ACC112 (cell line): ENCODE measurements at regions not wholly inside any gene's neighbourhood (a gene's known extent, or its start where the extent isn't known, plus 50 kb on each side); places are given as distances from the start of the nearest gene placed in this dataset.

Experiments used
- H2AFZ ChIP-seq: fragments of 200-600 bp; sonication (generic); one replicate; pipeline ENCODE4 v1.6.0; 2017; ENCODE audit warnings: antibody characterized with exemption, low read length; ENCODE audit not compliant: unreplicated experiment
- H3K27ac ChIP-seq: fragments of 200-600 bp; sonication (generic); 2 replicates; pipeline ENCODE4 v1.5.1; 2014; ENCODE audit warnings: low read depth, mild to moderate bottlenecking, antibody characterized with exemption, low read length, moderate library complexity
- H3K27me3 ChIP-seq: fragments of 200-600 bp; sonication (generic); 2 replicates; pipeline ENCODE4 v1.6.1; 2014; ENCODE audit warnings: mild to moderate bottlenecking, antibody characterized with exemption, low read length, moderate library complexity, mixed read lengths; ENCODE audit not compliant: insufficient read depth
- H3K36me3 ChIP-seq: fragments of 200-600 bp; sonication (generic); 2 replicates; pipeline ENCODE4 v1.6.1; 2016; ENCODE audit warnings: mild to moderate bottlenecking, antibody characterized with exemption, low read length, moderate library complexity, mixed read lengths; ENCODE audit not compliant: insufficient read depth
- H3K4me1 ChIP-seq: fragments of 200-600 bp; sonication (generic); one replicate; pipeline ENCODE4 v1.6.1; 2016; ENCODE audit warnings: low read length, mixed read lengths; ENCODE audit not compliant: insufficient read depth, unreplicated experiment, control insufficient read depth
- H3K4me3 ChIP-seq: fragments of 200-600 bp; sonication (generic); 2 replicates; pipeline ENCODE4 v1.5.1; 2014; ENCODE audit warnings: mild to moderate bottlenecking, low read depth, low read length
- H3K79me2 ChIP-seq: fragments of 200-600 bp; sonication (generic); one replicate; pipeline ENCODE4 v1.6.0; 2016; ENCODE audit warnings: low read length; ENCODE audit not compliant: control insufficient read depth, unreplicated experiment, insufficient read depth

- H2AFZ ChIP-seq, result no peak overlapping the region
- H3K4me1 ChIP-seq, result peaks cover 38% of the 10 kb centered on the region
- H3K79me2 ChIP-seq, result no peaks in the 10 kb centered on the region
- no peaks in the 10 kb centered on the region for H3K27me3 ChIP-seq
- no peak overlapping the region for H3K27ac ChIP-seq
- no peak overlapping the region for H3K4me3 ChIP-seq
- H3K36me3 ChIP-seq, result no peaks in the 10 kb centered on the region
These were observed 403.8 kb upstream of the PDE3A start for GRCh38 chr12:19964549-19964948.

GRCh38 chr12:19965196-19966038 is 402.9 kb upstream of the PDE3A start:
- H3K27ac ChIP-seq, result no peak overlapping the region
- H3K4me1 ChIP-seq, result peaks cover 36% of the 10 kb centered on the region
- no peaks in the 10 kb centered on the region for H3K36me3 ChIP-seq
- H2AFZ ChIP-seq, result peak overlapping the region; percentile 18
- no peak overlapping the region for H3K4me3 ChIP-seq
- no peaks in the 10 kb centered on the region for H3K79me2 ChIP-seq
- no peaks in the 10 kb centered on the region for H3K27me3 ChIP-seq

GRCh38 chr12:19967001-19967400 is 401.3 kb upstream of the PDE3A start:
- Histone ChIP-seq H3K27ac (peak overlapping the region; percentile 89), H3K79me2 (no peaks in the 10 kb centered on the region), H3K36me3 (no peaks in the 10 kb centered on the region), H2AFZ (no peak overlapping the region), H3K27me3 (no peaks in the 10 kb centered on the region), H3K4me3 (no peak overlapping the region), H3K4me1 (peaks cover 34% of the 10 kb centered on the region)

- peak overlapping the region; percentile 89 for H3K27ac ChIP-seq
- no peak overlapping the region for H3K4me3 ChIP-seq
- H2AFZ ChIP-seq, result no peak overlapping the region
- H3K36me3 ChIP-seq, result no peaks in the 10 kb centered on the region
- H3K4me1 ChIP-seq, result peaks cover 34% of the 10 kb centered on the region
- H3K79me2 ChIP-seq, result no peaks in the 10 kb centered on the region
- no peaks in the 10 kb centered on the region for H3K27me3 ChIP-seq
These were observed 400.9 kb upstream of the PDE3A start for GRCh38 chr12:19967431-19967830.

- Histone ChIP-seq H3K4me3 (no peak overlapping the region), H3K36me3 (no peaks in the 10 kb centered on the region), H2AFZ (peak overlapping the region; percentile 8), H3K79me2 (no peaks in the 10 kb centered on the region), H3K27ac (peak overlapping the region; percentile 5; the same call in 1 of the 2 replicates), H3K27me3 (no peaks in the 10 kb centered on the region), H3K4me1 (peaks cover 21% of the 10 kb centered on the region)
These were observed 398.2 kb upstream of the PDE3A start for GRCh38 chr12:19970116-19970515.

GRCh38 chr12:19970821-19971220 is 397.5 kb upstream of the PDE3A start:
- no peak overlapping the region for H2AFZ ChIP-seq
- H3K4me1 ChIP-seq, result peaks cover 21% of the 10 kb centered on the region
- H3K79me2 ChIP-seq, result no peaks in the 10 kb centered on the region
- H3K27ac ChIP-seq, result no peak overlapping the region
- no peaks in the 10 kb centered on the region for H3K27me3 ChIP-seq
- H3K36me3 ChIP-seq, result no peaks in the 10 kb centered on the region
- H3K4me3 ChIP-seq, result no peak overlapping the region

GRCh38 chr12:19971361-19972280 is 396.7 kb upstream of the PDE3A start:
- Histone ChIP-seq H3K27ac (no peak overlapping the region), H3K79me2 (no peaks in the 10 kb centered on the region), H3K4me1 (peaks cover 21% of the 10 kb centered on the region), H3K36me3 (no peaks in the 10 kb centered on the region), H3K27me3 (no peaks in the 10 kb centered on the region), H2AFZ (no peak overlapping the region), H3K4me3 (no peak overlapping the region)

- no peaks in the 10 kb centered on the region for H3K79me2 ChIP-seq
- H3K4me3 ChIP-seq, result no peak overlapping the region
- H3K27ac ChIP-seq, result no peak overlapping the region
- H2AFZ ChIP-seq, result no peak overlapping the region
- peaks cover 13% of the 10 kb centered on the region for H3K4me1 ChIP-seq
- H3K27me3 ChIP-seq, result no peaks in the 10 kb centered on the region
- no peaks in the 10 kb centered on the region for H3K36me3 ChIP-seq
These were observed 395.7 kb upstream of the PDE3A start for GRCh38 chr12:19972325-19973288.

GRCh38 chr12:19978193-19978592 is 390.1 kb upstream of the PDE3A start:
- Histone ChIP-seq H3K4me3 (no peak overlapping the region), H2AFZ (peak overlapping the region; percentile 22), H3K79me2 (no peaks in the 10 kb centered on the region), H3K27me3 (no peaks in the 10 kb centered on the region), H3K36me3 (no peaks in the 10 kb centered on the region), H3K27ac (peak overlapping the region; percentile 44; the same call in 1 of the 2 replicates), H3K4me1 (peaks cover 11% of the 10 kb centered on the region)

- Histone ChIP-seq H3K27ac (no peak overlapping the region), H3K36me3 (no peaks in the 10 kb centered on the region)
These were observed 388.8 kb upstream of the PDE3A start for GRCh38 chr12:19979584-19979983.

More at GRCh38 chr12:19979584-19979983, 388.8 kb upstream of the PDE3A start:
- no peaks in the 10 kb centered on the region for H3K79me2 ChIP-seq
- H3K4me3 ChIP-seq, result no peak overlapping the region
- no peak overlapping the region for H2AFZ ChIP-seq
- no peaks in the 10 kb centered on the region for H3K27me3 ChIP-seq
- H3K4me1 ChIP-seq, result peaks cover 11% of the 10 kb centered on the region
